ENCODE measurements at regions not wholly inside any gene's neighbourhood (a gene's known extent, or its start where the extent isn't known, plus 50 kb on each side); places are given as distances from the start of the nearest gene placed in this dataset.

GRCh38 chr4:104811727-104812126 lies 317.0 kb upstream of the CXXC4 start:
- no peak for DNase-seq

- no peak for DNase-seq
Measured at GRCh38 chr4:104815665-104816064, 321.0 kb upstream of the CXXC4 start.

GRCh38 chr4:104818579-104818978 lies 323.9 kb upstream of the CXXC4 start:
- no peak for DNase-seq

GRCh38 chr4:104826171-104826570 lies 320.5 kb upstream of the TET2 start:
- no peak for DNase-seq

- no peak for DNase-seq
Measured at GRCh38 chr4:104829761-104830160, 316.9 kb upstream of the TET2 start.

- no peak for DNase-seq
Measured at GRCh38 chr4:104848597-104849225, 298.0 kb upstream of the TET2 start.

- DNase-seq: no peak
Measured at GRCh38 chr4:104859601-104860237, 287.0 kb upstream of the TET2 start.

GRCh38 chr4:104860238-104861123 lies 286.2 kb upstream of the TET2 start:
- peak; percentile 3 for DNase-seq

- DNase-seq: no peak
Measured at GRCh38 chr4:104866809-104867208, 279.9 kb upstream of the TET2 start.

GRCh38 chr4:104868533-104868932 lies 278.1 kb upstream of the TET2 start:
- DNase-seq: no peak

- no peak for DNase-seq
Measured at GRCh38 chr4:104868958-104869357, 277.7 kb upstream of the TET2 start.

- no peak for DNase-seq
Measured at GRCh38 chr4:104869831-104870230, 276.8 kb upstream of the TET2 start.

- DNase-seq: no peak
Measured at GRCh38 chr4:104870495-104871233, 276.0 kb upstream of the TET2 start.

- no peak for DNase-seq
Measured at GRCh38 chr4:104878936-104879335, 267.7 kb upstream of the TET2 start.

- DNase-seq: no peak
Measured at GRCh38 chr4:104879367-104879766, 267.3 kb upstream of the TET2 start.

GRCh38 chr4:104879854-104880253 lies 266.8 kb upstream of the TET2 start:
- no peak for DNase-seq

GRCh38 chr4:104881136-104881886 lies 265.4 kb upstream of the TET2 start:
- no peak for DNase-seq

- DNase-seq: no peak
Measured at GRCh38 chr4:104890598-104891275, 255.9 kb upstream of the TET2 start.

- DNase-seq: no peak
Measured at GRCh38 chr4:104896660-104897645, 249.7 kb upstream of the TET2 start.

GRCh38 chr4:104899863-104900262 lies 246.8 kb upstream of the TET2 start:
- no peak for DNase-seq

GRCh38 chr4:104901438-104901837 lies 245.2 kb upstream of the TET2 start:
- no peak for DNase-seq
